ENCODE measurements at regions not wholly inside any gene's neighbourhood (a gene's known extent, or its start where the extent isn't known, plus 50 kb on each side); places are given as distances from the start of the nearest gene placed in this dataset.

DNA sequence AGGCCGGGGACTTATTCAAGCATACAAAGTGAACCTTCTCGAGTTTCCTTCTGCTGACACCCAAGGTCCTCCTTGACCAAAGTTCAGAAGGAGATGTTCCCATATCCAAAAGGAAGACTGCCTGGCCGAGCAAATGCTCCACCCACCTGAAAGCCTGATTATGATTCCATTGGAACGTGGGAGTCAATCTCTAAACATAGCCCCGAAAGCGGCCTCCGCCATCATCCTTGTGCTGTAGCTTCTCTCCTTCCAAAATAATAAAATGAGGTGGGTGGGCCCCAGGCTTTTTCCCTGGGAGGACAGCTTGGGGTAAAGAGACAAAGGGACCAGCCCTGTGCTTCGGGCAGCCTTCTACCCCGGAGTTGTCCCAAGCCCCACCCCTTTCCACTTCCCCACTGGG lies 355.6 kb upstream of the SLC30A5 start:
- no peak for TF ChIP-seq ZFX (IDR thresholded peaks at IDR 0.05; ENCODE audit: borderline replicate concordance)
- TF ChIP-seq, protein P1, sequence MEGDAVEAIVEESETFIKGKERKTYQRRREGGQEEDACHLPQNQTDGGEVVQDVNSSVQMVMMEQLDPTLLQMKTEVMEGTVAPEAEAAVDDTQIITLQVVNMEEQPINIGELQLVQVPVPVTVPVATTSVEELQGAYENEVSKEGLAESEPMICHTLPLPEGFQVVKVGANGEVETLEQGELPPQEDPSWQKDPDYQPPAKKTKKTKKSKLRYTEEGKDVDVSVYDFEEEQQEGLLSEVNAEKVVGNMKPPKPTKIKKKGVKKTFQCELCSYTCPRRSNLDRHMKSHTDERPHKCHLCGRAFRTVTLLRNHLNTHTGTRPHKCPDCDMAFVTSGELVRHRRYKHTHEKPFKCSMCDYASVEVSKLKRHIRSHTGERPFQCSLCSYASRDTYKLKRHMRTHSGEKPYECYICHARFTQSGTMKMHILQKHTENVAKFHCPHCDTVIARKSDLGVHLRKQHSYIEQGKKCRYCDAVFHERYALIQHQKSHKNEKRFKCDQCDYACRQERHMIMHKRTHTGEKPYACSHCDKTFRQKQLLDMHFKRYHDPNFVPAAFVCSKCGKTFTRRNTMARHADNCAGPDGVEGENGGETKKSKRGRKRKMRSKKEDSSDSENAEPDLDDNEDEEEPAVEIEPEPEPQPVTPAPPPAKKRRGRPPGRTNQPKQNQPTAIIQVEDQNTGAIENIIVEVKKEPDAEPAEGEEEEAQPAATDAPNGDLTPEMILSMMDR (IDR thresholded peaks at IDR 0.05), result no peak
- H3K27ac ChIP-seq, result no peak overlapping the region

DNA sequence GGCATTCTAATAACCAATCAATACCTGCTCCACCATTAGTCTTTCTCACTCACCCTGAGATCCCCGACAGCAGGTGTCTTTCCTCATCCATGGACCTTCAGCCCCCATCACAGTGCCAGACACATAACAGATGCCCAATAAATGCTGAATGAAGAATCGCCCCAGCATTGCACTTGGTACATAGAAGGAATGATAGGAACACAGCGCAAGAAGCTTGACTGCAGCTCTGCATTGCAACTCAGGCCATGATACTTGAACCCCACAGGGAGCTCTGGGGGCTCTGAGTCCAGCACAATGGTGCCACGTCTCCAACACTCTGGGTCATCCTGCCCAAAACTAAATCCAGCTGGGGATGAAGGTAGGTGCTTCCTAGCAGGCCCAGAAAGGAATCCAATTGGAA lies 355.0 kb upstream of the SLC30A5 start:
- TF ChIP-seq, protein P1 (IDR thresholded peaks at IDR 0.05), result no peak
- TF ChIP-seq ZFX (IDR thresholded peaks at IDR 0.05; ENCODE audit: borderline replicate concordance), result no peak
- no peak overlapping the region for H3K27ac ChIP-seq

DNA sequence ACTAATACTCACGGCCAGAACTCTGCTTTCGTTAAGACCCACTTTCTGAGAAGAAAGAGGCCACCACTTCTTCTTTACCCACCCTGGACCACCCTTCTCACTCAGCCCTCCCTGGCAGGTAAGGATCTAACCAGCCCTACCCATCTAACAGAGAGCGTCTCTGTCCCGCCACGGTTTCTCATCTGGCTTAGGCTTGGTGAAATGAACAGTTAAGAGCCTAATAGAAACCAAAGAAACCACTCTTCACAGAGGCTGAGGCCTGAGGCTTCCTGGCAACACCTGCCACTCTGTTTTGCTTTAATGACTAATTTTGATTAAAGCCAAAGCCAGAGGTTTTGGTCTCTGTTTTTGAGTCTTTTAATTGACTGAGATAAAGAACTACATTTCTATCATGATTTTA lies 354.1 kb upstream of the SLC30A5 start:
- no peak overlapping the region for H3K27ac ChIP-seq

DNA sequence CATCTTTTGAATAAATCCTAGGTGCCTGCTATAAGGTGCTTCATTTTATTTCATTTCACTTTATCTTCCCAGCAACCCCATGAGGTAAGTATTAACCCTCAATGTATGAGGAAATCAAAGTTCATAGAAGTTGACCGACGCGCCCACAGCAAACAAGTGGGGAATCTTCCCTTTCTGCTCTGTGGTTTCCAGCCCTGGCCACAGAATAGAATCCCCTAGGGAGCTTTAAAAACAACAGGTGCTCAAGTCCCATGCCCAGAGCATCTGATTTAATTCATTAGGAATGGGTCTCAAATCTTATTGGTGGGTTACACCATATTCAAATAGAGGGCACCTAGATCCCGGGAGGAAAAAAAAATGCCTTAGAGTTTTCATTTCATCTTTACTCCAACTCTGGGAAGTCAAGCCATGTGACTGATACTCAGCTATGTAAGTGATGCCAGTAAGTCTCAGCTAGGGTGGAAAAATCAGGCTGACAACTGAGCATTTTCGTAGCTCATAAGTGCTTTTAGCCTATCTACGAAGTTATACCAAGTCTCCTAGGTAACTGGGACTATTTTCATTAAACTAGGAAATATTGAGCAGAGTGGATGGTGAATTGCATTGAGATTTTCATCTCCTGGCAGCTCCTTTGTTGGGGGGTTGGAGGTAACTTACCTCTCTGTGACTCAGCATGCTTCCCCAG lies 353.4 kb upstream of the SLC30A5 start:
- TF ChIP-seq, protein P1 (IDR thresholded peaks at IDR 0.05), result no peak
- TF ChIP-seq ZFX (IDR thresholded peaks at IDR 0.05; ENCODE audit: borderline replicate concordance), result no peak

More for the DNA sequence above, 354.1 kb upstream of the SLC30A5 start:
- TF ChIP-seq ZFX (IDR thresholded peaks at IDR 0.05; ENCODE audit: borderline replicate concordance), result no peak
- TF ChIP-seq, protein P1 (IDR thresholded peaks at IDR 0.05), result no peak

DNA sequence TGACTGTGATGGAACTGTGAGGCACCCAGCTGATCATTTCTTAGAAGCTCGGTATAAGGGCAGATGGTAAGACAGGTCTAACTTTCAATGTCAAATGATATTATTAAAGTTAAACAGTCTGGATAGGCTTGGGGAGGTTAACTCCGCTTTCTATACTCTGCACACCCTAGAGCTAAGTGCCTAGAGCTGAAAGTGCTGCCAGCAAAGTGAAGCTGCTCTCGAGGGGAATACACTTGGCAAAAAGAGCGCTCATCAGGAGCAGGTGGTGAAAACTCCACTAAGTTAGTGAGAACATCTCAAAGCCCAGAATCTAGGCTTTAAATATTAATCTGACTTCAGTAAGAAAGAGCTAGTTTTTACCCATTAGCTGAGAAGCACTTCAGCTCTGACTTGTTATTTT lies 349.6 kb upstream of the SLC30A5 start:
- TF ChIP-seq ZFX (IDR thresholded peaks at IDR 0.05; ENCODE audit: borderline replicate concordance), result no peak
- TF ChIP-seq, protein P1 (IDR thresholded peaks at IDR 0.05), result no peak
- no peak overlapping the region for H3K27ac ChIP-seq

More for the DNA sequence above, 353.4 kb upstream of the SLC30A5 start:
- no peak overlapping the region for H3K27ac ChIP-seq

DNA sequence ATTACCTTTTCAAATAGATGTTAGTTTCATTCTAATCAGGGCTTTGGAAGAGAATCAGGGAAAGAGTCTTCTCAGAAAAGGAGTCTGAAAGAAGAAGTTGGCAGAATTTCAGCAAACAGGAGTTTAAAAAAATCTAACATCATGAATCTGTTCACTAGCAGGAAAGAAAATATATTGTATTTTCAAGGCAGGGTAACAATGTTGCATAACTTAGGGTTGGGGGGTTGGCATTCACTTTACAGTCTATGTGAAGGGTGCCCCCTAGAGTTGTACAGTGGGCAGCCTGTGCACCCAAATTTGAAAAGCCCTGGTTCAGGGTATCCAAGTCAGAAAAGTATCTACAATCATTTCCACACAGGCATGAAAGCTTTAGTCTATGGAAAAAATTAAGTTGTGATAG lies 348.4 kb upstream of the SLC30A5 start:
- no peak for TF ChIP-seq ZFX (IDR thresholded peaks at IDR 0.05; ENCODE audit: borderline replicate concordance)
- TF ChIP-seq, protein P1 (IDR thresholded peaks at IDR 0.05), result no peak; the same call in 1 of the 2 replicates
- no peak overlapping the region for H3K27ac ChIP-seq

DNA sequence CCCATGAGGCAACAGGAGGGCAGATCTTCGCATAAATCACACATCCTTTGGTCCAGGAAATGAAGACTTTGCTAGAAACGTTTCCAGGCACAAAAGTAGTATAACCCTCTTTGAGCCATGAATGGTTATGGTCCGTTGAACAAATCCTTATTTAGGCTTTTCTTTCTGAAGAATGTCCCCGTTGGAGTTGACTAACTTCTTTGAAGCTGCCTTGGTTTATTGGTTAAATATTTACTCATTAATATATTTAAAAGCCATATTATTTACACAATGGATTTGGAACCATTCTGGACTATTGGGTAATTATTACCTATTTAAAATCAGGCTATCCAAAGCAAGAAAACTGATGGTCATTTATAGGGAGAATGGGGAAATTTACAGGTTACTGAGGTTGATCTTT lies 347.6 kb upstream of the SLC30A5 start:
- H3K27ac ChIP-seq, result no peak overlapping the region
- TF ChIP-seq, protein P1 (IDR thresholded peaks at IDR 0.05), result no peak
- no peak for TF ChIP-seq ZFX (IDR thresholded peaks at IDR 0.05; ENCODE audit: borderline replicate concordance)
